Nephron progenitor cell (in vitro differentiated cells): ENCODE measurements at regions not wholly inside any gene's neighbourhood (a gene's known extent, or its start where the extent isn't known, plus 50 kb on each side); places are given as distances from the start of the nearest gene placed in this dataset.

Experiments used
- DNase-seq: peaks from one replicate; pipeline ENCODE4 v3.0.0; 2021
- H3K27ac Mint-ChIP-seq: 2 replicates; pipeline ENCODE4 v1.8.0; 2021; ENCODE audit warnings: mild to moderate bottlenecking, moderate library complexity, mixed read lengths
- H3K27me3 Mint-ChIP-seq: 2 replicates; pipeline ENCODE4 v1.8.0; 2021; ENCODE audit warnings: mild to moderate bottlenecking, low read depth, mixed read lengths; ENCODE audit not compliant: poor library complexity
- H3K36me3 Mint-ChIP-seq: 2 replicates; pipeline ENCODE4 v1.8.0; 2021; ENCODE audit warnings: low read depth, mixed read lengths
- H3K4me1 Mint-ChIP-seq: 2 replicates; pipeline ENCODE4 v1.8.0; 2021; ENCODE audit warnings: mixed read lengths
- H3K4me3 Mint-ChIP-seq: 2 replicates; pipeline ENCODE4 v1.8.0; 2021; ENCODE audit warnings: mild to moderate bottlenecking, moderate library complexity, mixed read lengths
- H3K9me3 Mint-ChIP-seq: 2 replicates; pipeline ENCODE4 v1.8.0; 2021; ENCODE audit warnings: mild to moderate bottlenecking, moderate library complexity, mixed read lengths
- TF ChIP-seq, protein P1 (sequence below): fragments of 200-600 bp; sonication (generic); IDR thresholded peaks from 2 replicates; pipeline ENCODE4 v1.5.0; 2021; ENCODE audit warnings: antibody characterized with exemption

- peaks cover 20% of the 10 kb centered on the region for H3K9me3 Mint-ChIP-seq
- peaks cover 27% of the 10 kb centered on the region for H3K4me1 Mint-ChIP-seq
- DNase-seq = no peak
- H3K27me3 Mint-ChIP-seq = peaks cover 2% of the 10 kb centered on the region
- no peak overlapping the region for H3K27ac Mint-ChIP-seq
- TF ChIP-seq, protein P1, sequence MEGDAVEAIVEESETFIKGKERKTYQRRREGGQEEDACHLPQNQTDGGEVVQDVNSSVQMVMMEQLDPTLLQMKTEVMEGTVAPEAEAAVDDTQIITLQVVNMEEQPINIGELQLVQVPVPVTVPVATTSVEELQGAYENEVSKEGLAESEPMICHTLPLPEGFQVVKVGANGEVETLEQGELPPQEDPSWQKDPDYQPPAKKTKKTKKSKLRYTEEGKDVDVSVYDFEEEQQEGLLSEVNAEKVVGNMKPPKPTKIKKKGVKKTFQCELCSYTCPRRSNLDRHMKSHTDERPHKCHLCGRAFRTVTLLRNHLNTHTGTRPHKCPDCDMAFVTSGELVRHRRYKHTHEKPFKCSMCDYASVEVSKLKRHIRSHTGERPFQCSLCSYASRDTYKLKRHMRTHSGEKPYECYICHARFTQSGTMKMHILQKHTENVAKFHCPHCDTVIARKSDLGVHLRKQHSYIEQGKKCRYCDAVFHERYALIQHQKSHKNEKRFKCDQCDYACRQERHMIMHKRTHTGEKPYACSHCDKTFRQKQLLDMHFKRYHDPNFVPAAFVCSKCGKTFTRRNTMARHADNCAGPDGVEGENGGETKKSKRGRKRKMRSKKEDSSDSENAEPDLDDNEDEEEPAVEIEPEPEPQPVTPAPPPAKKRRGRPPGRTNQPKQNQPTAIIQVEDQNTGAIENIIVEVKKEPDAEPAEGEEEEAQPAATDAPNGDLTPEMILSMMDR = no peak
- peaks cover 14% of the 10 kb centered on the region for H3K36me3 Mint-ChIP-seq
- no peak overlapping the region for H3K4me3 Mint-ChIP-seq
Measured at GRCh38 chr6:45759472-45759810, 256.2 kb downstream of the CLIC5 start.

GRCh38 chr6:45758787-45759471 is 256.7 kb downstream of the CLIC5 start:
- H3K36me3 Mint-ChIP-seq = peaks cover 12% of the 10 kb centered on the region
- no peak overlapping the region for H3K4me3 Mint-ChIP-seq
- peaks cover 16% of the 10 kb centered on the region for H3K9me3 Mint-ChIP-seq
- TF ChIP-seq, protein P1 = no peak
- H3K27ac Mint-ChIP-seq = no peak overlapping the region
- peaks cover 2% of the 10 kb centered on the region for H3K27me3 Mint-ChIP-seq
- H3K4me1 Mint-ChIP-seq = peaks cover 27% of the 10 kb centered on the region
- DNase-seq = no peak

DNA sequence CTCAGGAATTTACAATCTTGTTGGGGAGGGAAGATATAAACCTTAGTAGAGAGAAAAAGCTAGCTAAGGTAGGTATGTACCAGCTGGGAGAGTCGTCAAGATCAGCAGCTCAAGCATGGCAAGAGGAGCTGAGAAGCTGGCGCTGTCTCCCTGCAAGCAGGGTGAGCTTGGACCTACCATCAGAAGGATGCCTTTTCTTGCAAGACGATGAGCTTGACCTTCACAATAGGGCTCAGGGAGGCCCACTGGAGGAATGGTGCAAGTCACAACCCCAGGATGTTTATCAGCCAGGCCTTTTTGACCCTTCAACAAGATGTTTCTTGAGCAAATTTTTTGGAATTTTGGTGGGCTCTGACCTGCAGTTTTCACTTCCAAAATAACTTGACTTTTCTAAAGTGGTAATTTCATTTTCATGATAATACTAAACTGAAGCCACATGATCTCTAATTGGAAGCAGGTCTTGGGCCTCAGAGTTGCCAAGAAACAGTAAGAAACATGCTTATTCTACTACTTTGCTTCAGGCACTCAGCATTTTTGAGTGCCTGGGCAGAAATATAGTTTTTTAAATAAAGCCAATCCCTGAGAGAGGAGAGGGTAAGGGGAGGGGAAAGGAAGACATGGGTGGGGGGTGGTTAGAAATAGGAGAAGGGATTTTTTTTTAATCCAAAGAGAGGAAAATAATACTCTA is 258.1 kb downstream of the CLIC5 start:
- no peak overlapping the region for H3K27ac Mint-ChIP-seq
- no peaks in the 10 kb centered on the region for H3K36me3 Mint-ChIP-seq
- peaks cover 2% of the 10 kb centered on the region for H3K9me3 Mint-ChIP-seq
- H3K4me3 Mint-ChIP-seq = no peak overlapping the region
- peaks cover 27% of the 10 kb centered on the region for H3K4me1 Mint-ChIP-seq
- TF ChIP-seq, protein P1 = no peak
- DNase-seq = no peak
- peaks cover 2% of the 10 kb centered on the region for H3K27me3 Mint-ChIP-seq

DNA sequence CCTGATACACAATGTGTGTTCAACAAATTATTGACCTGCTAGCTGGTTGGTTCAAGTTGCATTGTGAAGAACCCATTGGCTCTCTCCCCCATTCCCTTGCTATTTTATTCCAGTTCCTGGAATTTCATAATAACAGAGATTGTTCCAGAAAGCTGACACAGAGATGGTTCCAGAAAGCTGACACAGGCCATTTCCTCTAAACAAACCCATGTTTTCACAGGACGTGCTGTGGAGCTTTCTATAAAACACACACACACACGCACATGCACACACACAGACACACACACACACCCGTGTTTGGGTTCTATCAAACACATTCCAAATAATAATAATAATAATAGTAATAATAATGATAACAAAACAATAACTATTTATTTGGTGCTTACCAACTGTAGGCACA is 259.1 kb downstream of the CLIC5 start:
- peaks cover 2% of the 10 kb centered on the region for H3K27me3 Mint-ChIP-seq
- H3K4me3 Mint-ChIP-seq = no peak overlapping the region
- no peak for DNase-seq
- no peaks in the 10 kb centered on the region for H3K36me3 Mint-ChIP-seq
- H3K9me3 Mint-ChIP-seq = no peaks in the 10 kb centered on the region
- TF ChIP-seq, protein P1 = no peak
- H3K27ac Mint-ChIP-seq = no peak overlapping the region
- H3K4me1 Mint-ChIP-seq = peaks cover 27% of the 10 kb centered on the region

DNA sequence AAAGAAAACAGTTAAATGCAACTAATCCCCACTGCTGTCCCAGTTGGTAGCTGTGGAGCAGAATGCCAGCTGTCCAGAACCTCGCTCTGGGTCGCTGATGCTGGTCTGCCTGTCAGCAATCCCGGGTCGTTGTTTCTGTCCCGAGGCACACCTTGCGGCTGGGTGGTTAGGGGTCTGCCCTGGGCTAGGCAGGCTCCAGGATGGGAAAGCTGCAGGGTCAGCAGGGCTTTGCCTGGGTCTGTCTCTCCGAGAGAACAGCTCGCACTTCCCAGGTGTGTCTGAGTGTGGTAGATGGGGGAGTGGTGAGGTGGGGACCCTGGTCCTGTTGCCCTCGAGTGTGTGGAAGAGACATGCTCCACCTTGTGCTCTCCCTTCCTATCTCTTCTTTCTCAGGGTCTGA is 261.2 kb downstream of the CLIC5 start:
- Mint-ChIP-seq H3K27me3 (peaks cover 13% of the 10 kb centered on the region), H3K4me1 (peaks cover 12% of the 10 kb centered on the region), H3K4me3 (no peak overlapping the region), H3K27ac (no peak overlapping the region), H3K36me3 (no peaks in the 10 kb centered on the region), H3K9me3 (no peaks in the 10 kb centered on the region)
- TF ChIP-seq, protein P1 = no peak
- DNase-seq = no peak

DNA sequence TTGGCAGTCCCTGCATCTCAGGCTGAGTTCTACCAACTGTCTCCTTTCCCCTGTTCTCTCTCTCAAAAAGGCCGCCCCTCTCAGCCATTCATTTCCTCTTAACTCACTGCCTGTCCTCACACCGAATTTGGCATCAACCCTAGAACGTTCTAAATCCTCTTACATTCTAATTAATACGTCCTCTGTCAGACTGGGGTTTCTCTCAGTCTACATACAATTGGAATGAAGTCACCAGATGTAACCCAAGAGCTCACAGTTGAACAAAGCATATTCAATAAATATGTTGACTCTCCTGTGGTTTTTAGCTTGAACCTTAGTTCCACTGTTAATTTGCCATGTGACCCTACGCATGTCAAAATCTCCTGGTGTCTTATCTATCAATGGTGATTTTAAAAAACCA is 269.6 kb downstream of the CLIC5 start:
- no peak overlapping the region for H3K4me3 Mint-ChIP-seq
- H3K9me3 Mint-ChIP-seq = peaks cover 17% of the 10 kb centered on the region
- no peak overlapping the region for H3K27ac Mint-ChIP-seq
- H3K36me3 Mint-ChIP-seq = no peaks in the 10 kb centered on the region
- DNase-seq = no peak
- peaks cover 6% of the 10 kb centered on the region for H3K27me3 Mint-ChIP-seq
- H3K4me1 Mint-ChIP-seq = peaks cover 14% of the 10 kb centered on the region
- TF ChIP-seq, protein P1 = no peak
